T-cell (primary cell): ENCODE measurements at regions not wholly inside any gene's neighbourhood (a gene's known extent, or its start where the extent isn't known, plus 50 kb on each side); places are given as distances from the start of the nearest gene placed in this dataset.

Experiments
- ATAC-seq, 4 experiments: fragments of 200-7000 bp in 3 of 4; fragments of 150-1000 bp in 1 of 4; cut with Tn5 transposase; replicated peaks in 1 of 4; 1 replicate in 3 of 4; 2 replicates in 1 of 4; pipeline ENCODE4 v1.10.0; 2021; ENCODE audit warnings: moderate library complexity in 3 of 4, mild to moderate bottlenecking in 2 of 4, moderate number of reproducible peaks in 1 of 4
- CTCF ChIA-PET, 2 donors: fragments of 300-600 bp; sonication (Branson Sonifier 250); formaldehyde crosslinking; loops; one replicate each; lab custom pipeline; 2022; ENCODE audit warnings: antibody characterized with exemption in 2 of 2; lab: Charles Lee
- POLR2A ChIA-PET, 2 donors: fragments of 300-600 bp; sonication (Branson Sonifier 250); formaldehyde crosslinking; loops; one replicate each; lab custom pipeline; 2022; ENCODE audit warnings: antibody characterized with exemption in 2 of 2; lab: Charles Lee
- DNase-seq, 35 experiments: peaks; one replicate each; pipeline versions ENCODE4 v3.0.0 to v3.0.0-alpha.2; 2013 to 2023
- H3K27ac ChIP-seq: one replicate; pipeline ENCODE4 v1.5.1; 2013; ENCODE audit warnings: low read length
- H3K27me3 ChIP-seq, 2 experiments: replicated peaks in 1 of 2; 1 replicate in 1 of 2; 2 replicates in 1 of 2; pipeline versions ENCODE4 v1.6.1 to v1.7.0; 2013; ENCODE audit warnings: low read length in 1 of 2, mixed read lengths in 1 of 2; ENCODE audit not compliant: control insufficient read depth in 2 of 2, insufficient read depth in 2 of 2; ENCODE audit errors: extremely low read depth in 1 of 2
- H3K36me3 ChIP-seq, 2 donors: 1 replicate in 1 of 2; 2 replicates in 1 of 2; pipeline versions ENCODE4 v1.6.1 to v1.7.0; 2013; ENCODE audit warnings: low read length in 1 of 2; ENCODE audit not compliant: control insufficient read depth in 2 of 2, insufficient read depth in 1 of 2; ENCODE audit errors: extremely low read depth in 1 of 2
- H3K4me1 ChIP-seq, 2 experiments: 1 replicate in 1 of 2; 2 replicates in 1 of 2; pipeline versions ENCODE4 v1.6.1 to v1.7.0; 2013; ENCODE audit warnings: low read length in 2 of 2, mixed read lengths in 1 of 2; ENCODE audit not compliant: insufficient read depth in 2 of 2, control insufficient read depth in 1 of 2; ENCODE audit errors: extremely low read depth in 1 of 2
- H3K4me3 ChIP-seq, 2 donors: 1 replicate in 1 of 2; 2 replicates in 1 of 2; pipeline versions ENCODE4 v1.5.1 to v1.7.0; 2013; ENCODE audit warnings: mild to moderate bottlenecking in 2 of 2, low read length in 1 of 2, moderate library complexity in 1 of 2; ENCODE audit not compliant: control insufficient read depth in 1 of 2; ENCODE audit errors: extremely low read depth in 1 of 2
- H3K9me3 ChIP-seq: 2 replicates; pipeline ENCODE4 v1.7.0; 2013
- H3K27ac Mint-ChIP-seq, 2 donors: one replicate each; pipeline ENCODE4 v1.8.0; 2020 to 2021; ENCODE audit warnings: mild to moderate bottlenecking in 2 of 2, mixed read lengths in 2 of 2
- H3K27me3 Mint-ChIP-seq, 2 donors: one replicate each; pipeline ENCODE4 v1.8.0; 2021 to 2022; ENCODE audit warnings: mixed read lengths in 2 of 2
- H3K36me3 Mint-ChIP-seq: one replicate; pipeline ENCODE4 v1.8.0; 2021; ENCODE audit warnings: mixed read lengths
- H3K4me1 Mint-ChIP-seq, 3 donors: one replicate each; pipeline ENCODE4 v1.8.0; 2020 to 2022; ENCODE audit warnings: mixed read lengths in 3 of 3, mild to moderate bottlenecking in 1 of 3
- H3K4me3 Mint-ChIP-seq, 3 donors: one replicate each; pipeline ENCODE4 v1.8.0; 2020 to 2022; ENCODE audit warnings: mild to moderate bottlenecking in 3 of 3, mixed read lengths in 3 of 3, moderate library complexity in 3 of 3
- H3K9me3 Mint-ChIP-seq, 3 donors: one replicate each; pipeline ENCODE4 v1.8.0; 2020 to 2022; ENCODE audit warnings: mixed read lengths in 3 of 3
- WGBS: methylation state at CpG from one replicate; pipeline ENCODE4 v1.1.5; 2013; ENCODE audit warnings: missing lambda C conversion rate; ENCODE audit not compliant: insufficient coverage; 5-methylcytosine and 5-hydroxymethylcytosine counted together

DNA sequence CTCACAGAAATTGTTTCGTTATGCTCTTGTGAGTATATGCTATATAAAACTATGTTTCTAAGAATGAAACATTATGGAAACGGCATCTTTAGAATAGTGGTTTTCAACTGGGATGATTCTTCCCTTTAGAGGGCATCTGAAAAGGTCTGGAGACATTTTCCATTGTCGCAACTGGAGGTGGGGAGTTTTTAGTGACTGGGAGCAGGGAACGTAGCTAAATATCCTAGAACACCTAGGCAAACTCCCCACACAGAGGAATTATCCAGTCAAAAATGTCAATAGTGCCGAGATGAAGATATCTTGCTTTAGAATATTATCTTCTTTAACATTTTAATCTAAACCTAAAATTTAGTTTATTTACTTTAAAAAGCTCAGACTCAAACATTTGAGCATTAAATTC lies 486.1 kb upstream of the FOXG1 start:
- POLR2A ChIA-PET = no interaction called here
- ATAC-seq (no peak), DNase-seq (no peak)
- H3K27ac Mint-ChIP-seq = no peak overlapping the region
- H3K4me3 ChIP-seq = no peak overlapping the region
- H3K9me3 Mint-ChIP-seq = peaks cover 0 to 15% (median 14%) of the 10 kb centered on the region in 3 donors
- no peaks in the 10 kb centered on the region for H3K4me1 ChIP-seq
- no peak overlapping the region for H3K4me3 Mint-ChIP-seq
- no peaks in the 10 kb centered on the region for H3K27me3 Mint-ChIP-seq
- no peaks in the 10 kb centered on the region for H3K36me3 Mint-ChIP-seq
- H3K36me3 ChIP-seq = no peaks in the 10 kb centered on the region
- CTCF ChIA-PET = no interaction called here
- no peak overlapping the region for H3K27ac ChIP-seq
- H3K4me1 Mint-ChIP-seq = no peaks in the 10 kb centered on the region
- H3K27me3 ChIP-seq = no peaks in the 10 kb centered on the region
- no peaks in the 10 kb centered on the region for H3K9me3 ChIP-seq
- WGBS = no CpG with 5 or more reads among the region's 5 CpGs

DNA sequence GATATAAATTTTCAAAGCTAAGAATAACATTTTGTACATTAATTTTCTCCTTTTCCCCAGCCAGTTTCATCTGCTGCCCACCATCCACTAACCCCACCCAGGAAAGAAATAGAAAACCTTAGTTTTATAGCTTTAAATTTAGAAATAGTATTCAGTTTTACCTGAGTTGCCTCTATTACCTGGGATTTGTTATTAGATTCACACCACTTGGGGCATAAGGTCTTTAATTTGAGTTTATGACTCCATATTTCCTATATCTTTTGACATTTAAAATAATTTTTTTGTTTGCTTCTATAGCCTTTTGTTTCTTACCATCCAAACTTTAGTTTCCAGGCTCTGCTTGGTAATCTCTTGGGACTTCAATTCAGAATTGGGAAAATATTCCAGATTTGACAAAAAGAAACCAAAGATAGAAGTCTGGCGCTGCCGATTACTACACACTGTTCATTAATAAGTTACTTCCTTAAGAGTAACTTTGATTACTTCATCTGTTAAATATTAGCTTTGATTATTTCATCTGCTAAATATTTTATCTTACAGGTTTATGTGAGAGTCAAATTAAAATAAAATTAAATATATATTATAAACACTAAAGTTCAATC lies 485.5 kb upstream of the FOXG1 start:
- Histone ChIP-seq H3K27me3 (no peaks in the 10 kb centered on the region), H3K27ac (no peak overlapping the region), H3K4me3 (no peak overlapping the region), H3K36me3 (no peaks in the 10 kb centered on the region), H3K4me1 (no peaks in the 10 kb centered on the region), H3K9me3 (no peaks in the 10 kb centered on the region)
- Mint-ChIP-seq H3K9me3 (peaks cover 0 to 19% (median 12%) of the 10 kb centered on the region in 3 donors), H3K4me1 (no peaks in the 10 kb centered on the region), H3K4me3 (no peak overlapping the region), H3K27me3 (no peaks in the 10 kb centered on the region), H3K36me3 (no peaks in the 10 kb centered on the region), H3K27ac (no peak overlapping the region)
- DNase-seq = no peak
- CTCF ChIA-PET = no interaction called here
- ATAC-seq = no peak
- no CpG with 5 or more reads among the region's 2 CpGs for WGBS
- POLR2A ChIA-PET = no interaction called here

DNA sequence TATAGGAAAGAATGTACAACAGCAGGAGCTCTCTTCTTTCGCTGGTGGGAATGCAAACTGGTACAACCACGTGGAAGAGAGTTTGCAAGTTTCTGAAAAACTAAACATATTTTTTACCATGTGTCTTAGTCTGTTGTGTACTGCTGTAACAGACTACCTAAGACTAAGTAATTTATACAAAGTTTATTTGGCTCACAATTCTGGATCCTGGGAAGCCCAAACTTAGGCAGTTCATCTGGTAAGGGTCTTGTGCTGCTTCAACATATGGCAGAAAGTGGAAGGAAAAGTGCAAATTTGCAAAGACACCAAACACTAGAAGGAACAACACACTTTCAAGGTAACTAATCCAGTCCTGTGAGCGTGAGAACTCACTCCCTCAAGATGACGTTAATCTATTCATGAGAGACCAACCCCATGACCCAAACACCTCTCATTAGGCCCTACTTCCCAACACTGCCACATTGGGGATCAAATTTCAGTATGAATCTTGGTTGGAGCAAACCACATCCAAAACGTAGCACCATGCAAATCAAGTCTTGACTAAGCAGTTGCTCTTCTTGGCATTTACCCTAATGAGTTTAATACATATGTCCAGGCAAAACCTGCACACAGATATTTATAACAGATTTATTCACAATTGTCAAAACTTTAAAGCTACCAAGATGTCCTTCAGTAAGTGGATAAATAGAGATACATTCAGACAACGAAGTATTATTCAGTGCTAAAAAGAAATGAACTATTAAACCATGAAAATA lies 481.9 kb upstream of the FOXG1 start:
- Mint-ChIP-seq H3K4me3 (no peak overlapping the region), H3K27ac (no peak overlapping the region), H3K4me1 (no peaks in the 10 kb centered on the region), H3K9me3 (peaks cover 14 to 27% (median 18%) of the 10 kb centered on the region in 3 donors), H3K27me3 (no peaks in the 10 kb centered on the region), H3K36me3 (no peaks in the 10 kb centered on the region)
- Histone ChIP-seq H3K27me3 (no peaks in the 10 kb centered on the region), H3K36me3 (no peaks in the 10 kb centered on the region), H3K9me3 (no peaks in the 10 kb centered on the region), H3K27ac (no peak overlapping the region), H3K4me3 (no peak overlapping the region), H3K4me1 (no peaks in the 10 kb centered on the region)
- CTCF ChIA-PET = no interaction called here
- ATAC-seq (no peak), DNase-seq (no peak)
- WGBS = 61% methylated on average over 2 of the region's 6 CpGs
- POLR2A ChIA-PET = no interaction called here

DNA sequence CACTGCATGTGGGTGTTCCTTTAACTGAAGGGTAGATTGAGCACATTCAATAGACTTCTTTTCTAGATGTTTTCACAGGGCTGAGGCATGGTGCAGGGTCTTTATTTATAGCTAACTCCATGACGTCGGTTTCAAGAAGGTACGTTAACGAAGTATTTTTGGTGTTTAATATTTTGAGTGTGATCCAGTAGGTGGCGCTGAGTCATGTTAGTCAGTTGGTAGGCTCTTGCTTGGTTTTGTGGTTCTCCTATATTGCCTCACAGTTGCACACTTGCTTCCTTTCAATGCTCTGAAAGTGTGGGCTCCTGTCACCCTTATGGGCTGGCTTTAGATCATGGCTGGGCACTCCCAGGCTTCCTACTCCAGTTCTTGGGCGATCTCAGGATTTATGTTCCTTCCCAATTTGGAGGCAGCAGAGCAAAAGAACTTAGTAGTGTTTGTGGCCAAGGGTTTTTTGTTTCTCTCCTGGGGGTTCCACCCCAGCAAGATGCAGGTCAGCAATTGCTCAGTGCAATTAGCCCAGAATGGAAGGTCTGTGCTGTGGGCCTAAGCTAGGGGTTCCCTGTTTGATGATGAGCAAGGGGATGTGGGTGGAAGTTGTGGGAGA lies 471.6 kb upstream of the FOXG1 start:
- ATAC-seq = no peak
- H3K36me3 Mint-ChIP-seq = no peaks in the 10 kb centered on the region
- POLR2A ChIA-PET = no interaction called here

DNA sequence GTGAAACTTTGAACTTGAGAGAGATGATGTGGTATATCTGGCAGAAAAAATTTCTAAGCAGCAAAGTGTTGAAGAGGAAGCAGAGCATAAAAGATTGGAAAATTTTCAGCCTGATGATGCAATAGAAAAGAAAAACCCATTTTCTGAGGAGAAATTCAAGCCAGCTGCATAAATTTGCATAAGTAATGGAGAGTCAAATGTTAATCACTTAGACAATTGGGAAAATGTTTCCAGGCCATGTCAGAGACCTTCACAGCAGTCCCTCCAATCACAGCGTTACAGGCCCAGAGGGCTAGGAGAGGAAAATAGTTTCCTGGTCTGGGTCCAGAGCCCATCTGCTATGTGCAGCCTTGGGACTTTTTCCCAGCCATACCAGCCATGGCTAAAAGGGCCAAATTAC lies 469.0 kb upstream of the FOXG1 start:
- Mint-ChIP-seq H3K27ac (no peak overlapping the region), H3K4me3 (no peak overlapping the region), H3K9me3 (peaks cover 22 to 38% (median 38%) of the 10 kb centered on the region in 3 donors), H3K4me1 (no peaks in the 10 kb centered on the region), H3K36me3 (no peaks in the 10 kb centered on the region), H3K27me3 (no peaks in the 10 kb centered on the region)
- Histone ChIP-seq H3K4me3 (no peak overlapping the region), H3K4me1 (no peaks in the 10 kb centered on the region), H3K36me3 (no peaks in the 10 kb centered on the region), H3K27ac (no peak overlapping the region), H3K27me3 (no peaks in the 10 kb centered on the region), H3K9me3 (no peaks in the 10 kb centered on the region)
- DNase-seq = no peak
- ChIA-PET CTCF (no interaction called here), POLR2A (no interaction called here)
- no CpG with 5 or more reads among the region's 1 CpG for WGBS
- ATAC-seq = no peak

More for the DNA sequence above, 471.6 kb upstream of the FOXG1 start:
- WGBS = 0% methylated on average over 1 of the region's 6 CpGs
- H3K4me3 ChIP-seq = no peak overlapping the region
- DNase-seq = no peak
- CTCF ChIA-PET = no interaction called here
- H3K9me3 ChIP-seq = no peaks in the 10 kb centered on the region
- H3K4me3 Mint-ChIP-seq = no peak overlapping the region
- H3K9me3 Mint-ChIP-seq = peaks cover 34 to 54% (median 40%) of the 10 kb centered on the region in 3 donors
- no peaks in the 10 kb centered on the region for H3K27me3 ChIP-seq
- no peaks in the 10 kb centered on the region for H3K36me3 ChIP-seq
- H3K4me1 Mint-ChIP-seq = no peaks in the 10 kb centered on the region
- H3K27me3 Mint-ChIP-seq = no peaks in the 10 kb centered on the region
- no peak overlapping the region for H3K27ac Mint-ChIP-seq
- no peaks in the 10 kb centered on the region for H3K4me1 ChIP-seq
- no peak overlapping the region for H3K27ac ChIP-seq

DNA sequence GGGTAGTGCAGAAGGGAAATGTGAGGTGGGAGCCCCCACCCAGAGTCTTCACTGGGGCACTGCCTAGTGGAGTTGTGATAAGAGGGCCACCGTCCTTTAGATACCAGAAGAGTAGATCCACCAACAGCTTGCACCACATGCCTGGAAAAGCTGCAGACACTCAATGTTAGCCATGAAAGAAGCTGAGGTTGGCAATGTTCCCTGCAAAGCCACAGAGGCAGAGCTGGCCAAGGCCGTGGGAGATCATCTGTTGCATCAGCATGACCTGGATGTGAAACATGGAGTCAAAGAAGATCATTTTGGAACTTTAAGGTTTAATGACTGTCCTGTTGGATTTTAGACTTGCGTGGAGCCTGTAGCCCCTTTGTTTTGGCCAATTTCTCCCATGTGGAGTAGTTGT lies 468.4 kb upstream of the FOXG1 start:
- WGBS = 69% methylated on average over 2 of the region's 3 CpGs

More for the DNA sequence above, 468.4 kb upstream of the FOXG1 start:
- ChIA-PET CTCF (no interaction called here), POLR2A (no interaction called here)
- DNase-seq (no peak), ATAC-seq (no peak)
- H3K4me1 Mint-ChIP-seq = no peaks in the 10 kb centered on the region
- H3K9me3 Mint-ChIP-seq = peaks cover 20 to 39% (median 38%) of the 10 kb centered on the region in 3 donors
- no peak overlapping the region for H3K4me3 Mint-ChIP-seq
- Histone ChIP-seq H3K9me3 (no peaks in the 10 kb centered on the region), H3K27me3 (no peaks in the 10 kb centered on the region), H3K4me1 (no peaks in the 10 kb centered on the region), H3K4me3 (no peak overlapping the region), H3K27ac (no peak overlapping the region), H3K36me3 (no peaks in the 10 kb centered on the region)
- H3K27ac Mint-ChIP-seq = no peak overlapping the region
- no peaks in the 10 kb centered on the region for H3K36me3 Mint-ChIP-seq
- H3K27me3 Mint-ChIP-seq = no peaks in the 10 kb centered on the region
